MCF 10A (cell line): ENCODE measurements at regions not wholly inside any gene's neighbourhood (a gene's known extent, or its start where the extent isn't known, plus 50 kb on each side); places are given as distances from the start of the nearest gene placed in this dataset.

Experiments
- BruUV-seq: library from RNA; stranded (reverse); fragments of 400-500 nt; replicated peaks from 2 replicates; lab custom pipeline; 2021; lab: Mats Ljungman, UMichigan
- CTCF ChIA-PET: fragments of 300-600 bp; sonication (Branson Sonifier 250); formaldehyde crosslinking; extraction: SDS; loops from one replicate; lab custom pipeline; 2021; ENCODE audit warnings: antibody characterized with exemption, inconsistent platforms; lab: Yijun Ruan, JAX
- POLR2A ChIA-PET: fragments of 300-600, 350-650 bp; sonication (Branson Sonifier 250); formaldehyde crosslinking; extraction: SDS; loops from one replicate; lab custom pipeline; 2020; ENCODE audit warnings: antibody characterized with exemption, inconsistent platforms; lab: Yijun Ruan, JAX
- DNase-seq: peaks from one replicate; pipeline ENCODE4 v3.0.0-alpha.2; 2018; ENCODE audit not compliant: unreplicated experiment
- H3K27ac Mint-ChIP-seq: one replicate; pipeline ENCODE4 v1.8.0; 2022; ENCODE audit warnings: mild to moderate bottlenecking, low read depth, mixed read lengths; ENCODE audit not compliant: unreplicated experiment
- H3K27me3 Mint-ChIP-seq: one replicate; pipeline ENCODE4 v1.8.0; 2022; ENCODE audit warnings: mixed read lengths; ENCODE audit not compliant: insufficient read depth, unreplicated experiment
- H3K36me3 Mint-ChIP-seq: one replicate; pipeline ENCODE4 v1.8.0; 2022; ENCODE audit warnings: mild to moderate bottlenecking, moderate library complexity, mixed read lengths; ENCODE audit not compliant: insufficient read depth, unreplicated experiment
- H3K4me1 Mint-ChIP-seq: one replicate; pipeline ENCODE4 v1.8.0; 2022; ENCODE audit warnings: mixed read lengths; ENCODE audit not compliant: insufficient read depth, unreplicated experiment
- H3K4me3 Mint-ChIP-seq: one replicate; pipeline ENCODE4 v1.8.0; 2022; ENCODE audit warnings: mild to moderate bottlenecking, moderate library complexity, mixed read lengths; ENCODE audit not compliant: unreplicated experiment
- H3K9me3 Mint-ChIP-seq: one replicate; pipeline ENCODE4 v1.8.0; 2022; ENCODE audit warnings: mixed read lengths; ENCODE audit not compliant: unreplicated experiment
- intact Hi-C: fragments of 100-400 bp; cut with micrococcal nuclease; formaldehyde crosslinking; loops from 2 replicates; pipeline ENCODE4 v1.14.1; 2022
- TF ChIP-seq, protein P1 (sequence below): fragments of 200-600 bp; IDR thresholded peaks from one replicate; pipeline ENCODE4 v1.8.0; 2022; ENCODE audit warnings: antibody characterized with exemption, mild to moderate bottlenecking; ENCODE audit not compliant: unreplicated experiment

DNA sequence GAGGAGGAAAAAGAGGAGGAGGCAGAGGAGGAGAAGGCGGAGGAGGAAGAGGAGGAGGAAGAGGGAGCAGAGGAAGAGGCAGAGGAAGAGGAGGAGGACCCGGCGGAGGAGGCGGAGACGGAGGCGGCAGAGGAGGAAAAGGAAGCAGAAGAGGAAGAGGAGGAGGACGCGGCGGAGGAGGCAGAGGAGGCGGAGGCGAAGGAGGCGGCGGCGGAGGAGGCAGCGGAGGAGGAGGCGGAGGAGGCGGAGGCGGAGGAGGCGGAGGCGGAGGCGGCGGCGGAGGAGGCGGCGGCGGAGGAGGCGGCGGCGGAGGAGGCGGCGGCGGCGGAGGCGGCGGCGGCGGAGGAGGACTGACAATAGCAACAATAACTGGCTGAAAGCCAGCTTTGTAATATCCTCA, 616.6 kb downstream of the TBC1D22A start:
- H3K27ac Mint-ChIP-seq = no peak overlapping the region
- H3K9me3 Mint-ChIP-seq = peaks cover 10% of the 10 kb centered on the region
- no TSS peak for BruUV-seq
- peaks cover 65% of the 10 kb centered on the region for H3K27me3 Mint-ChIP-seq
- TF ChIP-seq, protein P1, sequence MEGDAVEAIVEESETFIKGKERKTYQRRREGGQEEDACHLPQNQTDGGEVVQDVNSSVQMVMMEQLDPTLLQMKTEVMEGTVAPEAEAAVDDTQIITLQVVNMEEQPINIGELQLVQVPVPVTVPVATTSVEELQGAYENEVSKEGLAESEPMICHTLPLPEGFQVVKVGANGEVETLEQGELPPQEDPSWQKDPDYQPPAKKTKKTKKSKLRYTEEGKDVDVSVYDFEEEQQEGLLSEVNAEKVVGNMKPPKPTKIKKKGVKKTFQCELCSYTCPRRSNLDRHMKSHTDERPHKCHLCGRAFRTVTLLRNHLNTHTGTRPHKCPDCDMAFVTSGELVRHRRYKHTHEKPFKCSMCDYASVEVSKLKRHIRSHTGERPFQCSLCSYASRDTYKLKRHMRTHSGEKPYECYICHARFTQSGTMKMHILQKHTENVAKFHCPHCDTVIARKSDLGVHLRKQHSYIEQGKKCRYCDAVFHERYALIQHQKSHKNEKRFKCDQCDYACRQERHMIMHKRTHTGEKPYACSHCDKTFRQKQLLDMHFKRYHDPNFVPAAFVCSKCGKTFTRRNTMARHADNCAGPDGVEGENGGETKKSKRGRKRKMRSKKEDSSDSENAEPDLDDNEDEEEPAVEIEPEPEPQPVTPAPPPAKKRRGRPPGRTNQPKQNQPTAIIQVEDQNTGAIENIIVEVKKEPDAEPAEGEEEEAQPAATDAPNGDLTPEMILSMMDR = no peak
- no peaks in the 10 kb centered on the region for H3K36me3 Mint-ChIP-seq
- DNase-seq = no peak
- ChIA-PET CTCF (no interaction called here), POLR2A (no interaction called here)
- H3K4me1 Mint-ChIP-seq = no peaks in the 10 kb centered on the region
- no peak overlapping the region for H3K4me3 Mint-ChIP-seq
- intact Hi-C loops = no loop called here

DNA sequence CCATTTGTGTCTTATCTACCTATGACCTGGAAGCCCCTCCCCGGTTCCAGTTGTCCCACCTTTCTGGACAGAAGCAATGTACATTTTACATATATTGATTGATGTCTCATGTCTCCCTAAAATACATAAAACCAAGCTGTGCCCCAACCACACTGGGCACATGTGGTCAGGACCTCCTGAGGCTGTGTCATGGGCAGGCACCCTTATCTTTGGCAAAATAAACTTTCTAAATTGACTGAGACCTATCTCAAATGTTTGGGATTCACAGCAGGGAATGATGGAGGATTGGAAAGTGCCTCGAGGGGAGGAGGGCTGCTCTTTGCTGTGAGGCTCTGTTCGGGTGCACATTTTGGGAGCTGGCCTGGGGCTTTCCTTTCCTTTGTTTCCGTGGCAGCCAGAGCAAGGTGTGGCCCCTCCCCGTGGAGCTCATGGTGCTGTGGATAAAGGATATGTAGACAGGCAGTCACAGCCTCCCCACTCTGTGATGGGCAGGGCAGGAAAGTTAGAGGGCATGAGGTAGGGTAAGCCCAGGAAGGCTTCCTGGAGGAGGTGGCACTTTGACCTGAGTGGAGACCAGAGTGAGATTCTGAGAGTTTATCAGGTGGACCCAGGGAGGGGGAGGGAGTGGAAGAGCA, 615.6 kb downstream of the TBC1D22A start:
- intact Hi-C loops = no loop called here
- CTCF ChIA-PET = no interaction called here
- no TSS peak for BruUV-seq
- Mint-ChIP-seq H3K4me1 (no peaks in the 10 kb centered on the region), H3K27ac (no peak overlapping the region), H3K36me3 (no peaks in the 10 kb centered on the region), H3K9me3 (peaks cover 10% of the 10 kb centered on the region), H3K4me3 (no peak overlapping the region), H3K27me3 (peaks cover 55% of the 10 kb centered on the region)
- TF ChIP-seq, protein P1 = no peak
- POLR2A ChIA-PET = no interaction called here
- DNase-seq = no peak

DNA sequence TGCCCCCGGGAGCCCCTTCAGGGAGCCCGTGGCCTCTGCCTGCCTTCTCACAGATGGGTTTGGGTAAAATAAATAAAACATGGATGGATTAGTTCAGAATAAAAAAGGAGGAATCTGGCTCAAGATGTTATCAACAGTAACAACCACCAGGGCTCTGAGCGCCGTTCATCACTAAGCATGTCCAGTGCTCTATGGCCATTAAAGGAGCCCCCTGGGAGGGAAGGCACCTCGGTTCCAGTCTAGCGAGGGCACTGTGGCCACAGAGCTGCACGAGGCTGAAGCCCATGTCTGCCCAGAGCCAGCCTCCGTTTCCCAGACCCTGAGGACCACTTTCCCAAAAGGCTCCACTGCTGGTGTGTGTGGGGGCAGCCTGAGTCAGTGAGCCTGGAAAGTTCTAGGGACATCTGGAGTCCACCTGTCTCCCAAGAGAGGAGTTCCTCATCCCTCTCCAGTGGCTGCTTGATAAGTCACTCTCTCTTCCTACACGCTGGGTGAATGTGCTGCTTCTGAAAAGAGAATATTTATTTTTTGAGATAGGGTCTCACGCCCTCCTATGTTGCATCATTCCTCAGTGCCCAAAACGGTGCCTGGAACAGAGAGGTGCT, 614.6 kb downstream of the TBC1D22A start:
- intact Hi-C loops = no loop called here
- no peak for DNase-seq
- H3K27ac Mint-ChIP-seq = no peak overlapping the region
- no peaks in the 10 kb centered on the region for H3K36me3 Mint-ChIP-seq
- peaks cover 10% of the 10 kb centered on the region for H3K9me3 Mint-ChIP-seq
- ChIA-PET POLR2A (interaction anchor here (0.8 kb wide), 1 partner anchor 97 kb away, joined by 4 read pairs; no protein-coding TSS in a partner anchor), CTCF (no interaction called here)
- TF ChIP-seq, protein P1 = no peak
- H3K4me1 Mint-ChIP-seq = no peaks in the 10 kb centered on the region
- no peak overlapping the region for H3K4me3 Mint-ChIP-seq
- H3K27me3 Mint-ChIP-seq = peaks cover 45% of the 10 kb centered on the region
- no TSS peak for BruUV-seq

DNA sequence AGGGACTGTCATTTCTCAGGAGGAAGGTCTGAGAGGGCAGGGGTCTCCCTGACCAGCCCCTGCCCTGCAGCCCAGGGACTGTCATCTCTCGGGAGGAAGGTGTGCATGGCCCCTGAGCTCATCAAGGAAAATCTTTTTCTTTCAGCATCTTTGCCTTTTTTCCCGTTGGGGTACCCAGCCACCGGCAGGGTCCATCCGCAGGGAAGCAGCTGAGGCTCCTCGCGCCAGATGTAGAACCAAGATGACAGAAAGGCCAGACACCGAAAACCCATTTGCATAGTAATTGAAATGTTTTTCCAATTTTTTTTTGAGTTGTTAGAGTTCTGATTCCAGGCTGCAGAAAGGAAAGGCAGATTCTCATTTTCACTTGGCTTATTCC, 613.9 kb downstream of the TBC1D22A start:
- POLR2A ChIA-PET = interaction anchor here (0.8 kb wide), 1 partner anchor 96 kb away, joined by 4 read pairs; no protein-coding TSS in a partner anchor
- TF ChIP-seq, protein P1 = no peak
- intact Hi-C loops = no loop called here
- no peak overlapping the region for H3K4me3 Mint-ChIP-seq
- no peaks in the 10 kb centered on the region for H3K4me1 Mint-ChIP-seq
- H3K27ac Mint-ChIP-seq = no peak overlapping the region
- H3K36me3 Mint-ChIP-seq = no peaks in the 10 kb centered on the region
- BruUV-seq = no TSS peak
- CTCF ChIA-PET = no interaction called here
- H3K9me3 Mint-ChIP-seq = peaks cover 10% of the 10 kb centered on the region
- peaks cover 38% of the 10 kb centered on the region for H3K27me3 Mint-ChIP-seq
- DNase-seq = no peak
